Fibroblast of lung (primary cell): ENCODE measurements at regions not wholly inside any gene's neighbourhood (a gene's known extent, or its start where the extent isn't known, plus 50 kb on each side); places are given as distances from the start of the nearest gene placed in this dataset.

ENCODE experiments used
- DNase-seq, 2 donors: peaks; one replicate each; pipeline versions ENCODE4 v3.0.0 to v3.0.0-alpha.2; 2010; ENCODE audit warnings: low read depth in 2 of 2
- H2AFZ ChIP-seq: 2 replicates; pipeline ENCODE4 v1.5.1; 2012; ENCODE audit warnings: low read length, control low read depth, inconsistent platforms
- H3K27ac ChIP-seq: 2 replicates; pipeline ENCODE4 v1.5.1; 2011; ENCODE audit warnings: low read length, control low read depth; ENCODE audit not compliant: insufficient read depth
- H3K27me3 ChIP-seq: 2 replicates; pipeline ENCODE4 v1.5.1; 2011; ENCODE audit warnings: mild to moderate bottlenecking, low read length; ENCODE audit not compliant: control insufficient read depth, insufficient read depth
- H3K36me3 ChIP-seq: 2 replicates; pipeline ENCODE4 v1.5.1; 2011; ENCODE audit warnings: low read length; ENCODE audit not compliant: control insufficient read depth, insufficient read depth
- H3K4me1 ChIP-seq: 2 replicates; pipeline ENCODE4 v1.5.1; 2011; ENCODE audit warnings: low read length; ENCODE audit not compliant: control insufficient read depth, insufficient read depth; ENCODE audit errors: extremely low read depth
- H3K4me2 ChIP-seq: 2 replicates; pipeline ENCODE4 v1.5.1; 2011; ENCODE audit warnings: low read length, control low read depth; ENCODE audit not compliant: insufficient read depth; ENCODE audit errors: extremely low read depth
- H3K4me3 ChIP-seq, 4 experiments: fragments of 200-600 bp in 1 of 4; sonication (generic) in 1 of 4; replicated peaks in 1 of 4; 2 replicates each; pipeline ENCODE4 v1.5.1; 2011 to 2016; ENCODE audit warnings: low read length in 4 of 4, low read depth in 3 of 4, mild to moderate bottlenecking in 3 of 4, control low read depth in 2 of 4, inconsistent platforms in 1 of 4, mixed read lengths in 1 of 4; ENCODE audit not compliant: insufficient read depth in 1 of 4; ENCODE audit errors: control extremely low read depth in 1 of 4
- H3K79me2 ChIP-seq: 2 replicates; pipeline ENCODE4 v1.5.1; 2012; ENCODE audit warnings: mild to moderate bottlenecking, low read length, inconsistent platforms; ENCODE audit not compliant: control insufficient read depth, insufficient read depth
- H3K9ac ChIP-seq: 2 replicates; pipeline ENCODE4 v1.5.1; 2011; ENCODE audit warnings: mild to moderate bottlenecking, low read length, control low read depth; ENCODE audit not compliant: insufficient read depth
- H3K9me3 ChIP-seq: 2 replicates; pipeline ENCODE4 v1.5.1; 2012; ENCODE audit warnings: low read depth, low read length; ENCODE audit not compliant: control insufficient read depth, insufficient read depth
- H4K20me1 ChIP-seq: 2 replicates; pipeline ENCODE4 v1.5.1; 2011; ENCODE audit warnings: low read length; ENCODE audit not compliant: control insufficient read depth, insufficient read depth; ENCODE audit errors: extremely low read depth
- CTCF ChIP-seq, 2 donors: IDR thresholded peaks in 1 of 2; conservative IDR thresholded peaks in 1 of 2; 1 replicate in 1 of 2; 2 replicates in 1 of 2; pipeline ENCODE4 v1.5.1; 2011 to 2012; ENCODE audit warnings: low read length in 2 of 2, control low read depth in 1 of 2, inconsistent platforms in 1 of 2, low read depth in 1 of 2, mild to moderate bottlenecking in 1 of 2
- EZH2 ChIP-seq: IDR thresholded peaks from 2 replicates; pipeline ENCODE4 v1.5.1; 2012; ENCODE audit warnings: low read length, control low read depth, mild to moderate bottlenecking; ENCODE audit errors: missing control alignments

DNA sequence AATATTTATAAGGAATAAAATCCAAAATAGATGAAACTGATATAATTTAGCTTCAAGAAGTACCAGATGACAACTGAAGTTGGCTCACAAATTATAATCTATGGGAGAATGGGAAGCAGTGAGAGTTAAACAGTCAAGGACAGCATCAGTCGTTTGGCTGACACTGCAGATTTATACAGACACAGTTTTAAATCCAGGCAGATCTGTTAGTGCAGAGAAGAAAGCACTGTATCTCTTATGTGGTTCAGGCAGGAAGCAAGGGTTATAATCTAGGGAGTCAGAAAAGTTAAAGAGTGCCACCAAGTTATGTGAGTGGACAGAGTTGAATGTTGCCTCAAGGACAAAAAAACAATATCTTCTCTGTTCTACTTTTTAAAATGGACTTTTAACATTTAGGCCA, 880.2 kb downstream of the TSN start:
- Histone ChIP-seq H3K9me3 (no peaks in the 10 kb centered on the region), H3K36me3 (no peaks in the 10 kb centered on the region), H3K4me3 (no peak overlapping the region), H2AFZ (no peak overlapping the region), H3K9ac (no peak overlapping the region), H4K20me1 (no peaks in the 10 kb centered on the region), H3K27ac (no peak overlapping the region), H3K4me2 (no peak overlapping the region), H3K27me3 (no peaks in the 10 kb centered on the region), H3K79me2 (no peaks in the 10 kb centered on the region), H3K4me1 (peaks cover 3% of the 10 kb centered on the region)
- DNase-seq, result no peak
- TF ChIP-seq EZH2 (no peak), CTCF (conservative IDR thresholded peaks at IDR 0.05 in 1 of 2, IDR thresholded peaks at IDR 0.05 in 1 of 2; ENCODE audit: low read depth in 1 of 2, low read length in 2 of 2) (no peak)

- Histone ChIP-seq H3K9me3 (no peaks in the 10 kb centered on the region), H3K4me2 (no peak overlapping the region), H2AFZ (no peak overlapping the region), H3K27ac (no peak overlapping the region), H3K4me1 (peaks cover 3% of the 10 kb centered on the region), H3K36me3 (no peaks in the 10 kb centered on the region), H3K9ac (no peak overlapping the region), H3K4me3 (no peak overlapping the region), H3K79me2 (no peaks in the 10 kb centered on the region), H4K20me1 (no peaks in the 10 kb centered on the region), H3K27me3 (no peaks in the 10 kb centered on the region)
- peak in 1 of 2 donors; percentile 27 for DNase-seq
- TF ChIP-seq CTCF (conservative IDR thresholded peaks at IDR 0.05 in 1 of 2, IDR thresholded peaks at IDR 0.05 in 1 of 2; ENCODE audit: low read depth in 1 of 2, low read length in 2 of 2) (no peak), EZH2 (no peak)
Observed at GRCh38 chr2:122636097-122636496, 880.6 kb downstream of the TSN start.

- Histone ChIP-seq H3K79me2 (no peaks in the 10 kb centered on the region), H3K27ac (no peak overlapping the region), H3K36me3 (no peaks in the 10 kb centered on the region), H3K27me3 (no peaks in the 10 kb centered on the region), H3K4me3 (no peak overlapping the region), H3K9me3 (no peaks in the 10 kb centered on the region), H4K20me1 (no peaks in the 10 kb centered on the region), H3K4me2 (no peak overlapping the region), H3K4me1 (no peaks in the 10 kb centered on the region), H2AFZ (no peak overlapping the region), H3K9ac (no peak overlapping the region)
- TF ChIP-seq EZH2 (no peak), CTCF (conservative IDR thresholded peaks at IDR 0.05 in 1 of 2, IDR thresholded peaks at IDR 0.05 in 1 of 2; ENCODE audit: low read depth in 1 of 2, low read length in 2 of 2) (no peak)
- DNase-seq, result no peak
Observed at GRCh38 chr2:122639176-122639575, 883.7 kb downstream of the TSN start.
